HEK293 (cell line): ENCODE measurements at regions not wholly inside any gene's neighbourhood (a gene's known extent, or its start where the extent isn't known, plus 50 kb on each side); places are given as distances from the start of the nearest gene placed in this dataset.

ENCODE experiments used
- CTCF ChIA-PET: fragments of 350-600 bp; formaldehyde crosslinking; extraction: SDS; loops from one replicate; lab custom pipeline; 2021; ENCODE audit warnings: antibody characterized with exemption; lab: Yijun Ruan, JAX
- POLR2A ChIA-PET: fragments of 300-600 bp; formaldehyde crosslinking; extraction: SDS; loops from one replicate; lab custom pipeline; 2020; ENCODE audit warnings: antibody characterized with exemption, inconsistent platforms; lab: Yijun Ruan, JAX
- H3K27ac ChIP-seq: fragments of 200-500 bp; sonication (Bioruptor generic); 2 replicates; pipeline ENCODE4 v1.5.1; 2014; ENCODE audit warnings: low read depth, low read length, control low read depth, inconsistent platforms; ENCODE audit errors: extremely low read depth
- H3K36me3 ChIP-seq, 2 experiments: fragments of 200-500 bp in 1 of 2; sonication (Bioruptor generic) in 1 of 2; 1 replicate in 1 of 2; 2 replicates in 1 of 2; pipeline ENCODE4 v1.5.1; 2014 to 2017; ENCODE audit warnings: inconsistent platforms in 2 of 2, low read length in 2 of 2; ENCODE audit not compliant: control insufficient read depth in 2 of 2, insufficient read depth in 1 of 2
- H3K4me1 ChIP-seq: fragments of 200-500 bp; sonication (Bioruptor generic); 2 replicates; pipeline ENCODE4 v1.5.1; 2014; ENCODE audit warnings: mild to moderate bottlenecking, low read length, inconsistent platforms; ENCODE audit not compliant: control insufficient read depth, insufficient read depth
- H3K4me3 ChIP-seq: 2 replicates; pipeline ENCODE4 v1.5.1; 2011; ENCODE audit warnings: low read depth, mild to moderate bottlenecking, control low read depth, low read length, moderate library complexity
- H3K9me3 ChIP-seq: fragments of 200-500 bp; sonication (Bioruptor generic); 2 replicates; pipeline ENCODE4 v1.5.1; 2014; ENCODE audit warnings: low read depth, low read length, inconsistent platforms; ENCODE audit not compliant: control insufficient read depth, insufficient read depth
- IKZF3 ChIP-seq: fragments of 450-650 bp; IDR thresholded peaks from 2 replicates; pipeline ENCODE4 v1.5.0; 2018; ENCODE audit warnings: missing biosample characterization, mild to moderate bottlenecking, missing genetic modification characterization, moderate library complexity
- KLF10 ChIP-seq: fragments of 450-650 bp; IDR thresholded peaks from 2 replicates; pipeline ENCODE4 v1.5.1; 2018; ENCODE audit warnings: missing biosample characterization, mild to moderate bottlenecking, missing genetic modification characterization
- ZBTB17 ChIP-seq: fragments of 450-650 bp; formaldehyde crosslinking; IDR thresholded peaks from 2 replicates; pipeline ENCODE4 v1.5.1; 2016; ENCODE audit warnings: missing biosample characterization, missing genetic modification characterization
- ZBTB8A ChIP-seq: fragments of 450-650 bp; formaldehyde crosslinking; IDR thresholded peaks from 2 replicates; pipeline ENCODE4 v1.5.1; 2016; ENCODE audit warnings: missing biosample characterization, missing genetic modification characterization
- ZNF16 ChIP-seq: fragments of 450-650 bp; formaldehyde crosslinking; IDR thresholded peaks from 2 replicates; pipeline ENCODE4 v1.5.1; 2016; ENCODE audit warnings: low read depth, missing biosample characterization, missing genetic modification characterization
- ZNF174 ChIP-seq: fragments of 450-650 bp; formaldehyde crosslinking; IDR thresholded peaks from 2 replicates; pipeline ENCODE4 v1.5.0; 2017; ENCODE audit warnings: missing biosample characterization, mild to moderate bottlenecking, missing genetic modification characterization
- ZNF221 ChIP-seq: fragments of 450-650 bp; formaldehyde crosslinking; IDR thresholded peaks from 2 replicates; pipeline ENCODE4 v1.5.1; 2017; ENCODE audit warnings: missing biosample characterization, missing genetic modification characterization, borderline replicate concordance
- ZNF335 ChIP-seq: fragments of 450-650 bp; formaldehyde crosslinking; conservative IDR thresholded peaks from 2 replicates; pipeline ENCODE4 v1.5.1; 2016; ENCODE audit warnings: missing biosample characterization, missing genetic modification characterization
- ZNF701 ChIP-seq: fragments of 450-650 bp; formaldehyde crosslinking; IDR thresholded peaks from 2 replicates; pipeline ENCODE4 v1.5.1; 2016; ENCODE audit warnings: missing biosample characterization, missing genetic modification characterization
- ZNF785 ChIP-seq: fragments of 450-650 bp; formaldehyde crosslinking; IDR thresholded peaks from 2 replicates; pipeline ENCODE4 v1.5.1; 2016; ENCODE audit warnings: missing biosample characterization, missing genetic modification characterization
- TF ChIP-seq, protein P1 (sequence below): fragments of 450-650 bp; formaldehyde crosslinking; IDR thresholded peaks from 2 replicates; pipeline ENCODE4 v1.5.1; 2016; ENCODE audit warnings: missing biosample characterization, missing genetic modification characterization
- TF ChIP-seq, protein P2 (sequence below): fragments of 450-650 bp; formaldehyde crosslinking; IDR thresholded peaks from 2 replicates; pipeline ENCODE4 v1.5.1; 2016; ENCODE audit warnings: missing biosample characterization, missing genetic modification characterization, low read depth
- TF ChIP-seq, protein P3 (sequence below): fragments of 450-650 bp; formaldehyde crosslinking; IDR thresholded peaks from 2 replicates; pipeline ENCODE4; 2016; ENCODE audit warnings: missing biosample characterization, missing genetic modification characterization
- TF ChIP-seq, protein P4 (sequence below): fragments of 450-650 bp; formaldehyde crosslinking; IDR thresholded peaks from 2 replicates; pipeline ENCODE4 v1.5.1; 2016; ENCODE audit warnings: missing biosample characterization, missing genetic modification characterization
- TF ChIP-seq, protein P5 (sequence below): fragments of 450-650 bp; formaldehyde crosslinking; IDR thresholded peaks from 2 replicates; pipeline ENCODE4 v1.5.1; 2016; ENCODE audit warnings: missing biosample characterization, missing genetic modification characterization

DNA sequence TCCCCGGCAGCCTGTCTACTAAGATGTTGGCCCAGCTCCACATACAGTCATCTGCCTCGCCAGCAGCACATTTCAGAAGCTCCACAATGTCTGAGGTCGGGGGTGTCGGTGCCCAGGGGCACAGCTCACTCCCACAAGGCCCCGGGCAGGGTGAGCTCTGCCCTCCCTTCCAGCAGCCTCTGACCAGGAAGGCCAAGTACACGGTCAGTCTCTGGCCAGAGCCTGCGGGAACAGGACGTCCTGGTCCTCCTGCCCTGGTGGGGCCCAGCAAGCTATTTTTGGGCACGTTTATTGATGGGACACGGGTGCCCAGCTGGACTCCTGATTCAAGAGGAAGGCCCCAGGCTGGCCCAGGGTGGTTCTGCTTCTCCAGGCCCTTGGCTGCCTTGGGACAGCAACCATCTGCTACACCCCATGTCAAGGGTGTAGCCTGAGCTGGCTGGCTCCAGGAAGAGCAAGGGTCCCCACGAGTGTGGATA lies 114.9 kb upstream of the PTPN1 start:
- Histone ChIP-seq H3K36me3 (no peaks in the 10 kb centered on the region), H3K9me3 (no peaks in the 10 kb centered on the region), H3K4me1 (no peaks in the 10 kb centered on the region), H3K4me3 (no peak overlapping the region), H3K27ac (no peak overlapping the region)
- TF ChIP-seq ZNF785 (tag by site-specific recombination): no peak
- 0 out of 2 replicates have a peak, but pooled peaks have one; percentile 17 for TF ChIP-seq ZNF335 (tag by site-specific recombination)
- ChIA-PET CTCF (interaction anchor here (0.6 kb wide), 2 partner anchors 38 to 593 kb away, joined by 3 to 4 read pairs; no protein-coding TSS in a partner anchor), POLR2A (interaction anchor here (0.6 kb wide), 1 partner anchor 12 kb away, joined by 3 read pairs; no protein-coding TSS in a partner anchor)

DNA sequence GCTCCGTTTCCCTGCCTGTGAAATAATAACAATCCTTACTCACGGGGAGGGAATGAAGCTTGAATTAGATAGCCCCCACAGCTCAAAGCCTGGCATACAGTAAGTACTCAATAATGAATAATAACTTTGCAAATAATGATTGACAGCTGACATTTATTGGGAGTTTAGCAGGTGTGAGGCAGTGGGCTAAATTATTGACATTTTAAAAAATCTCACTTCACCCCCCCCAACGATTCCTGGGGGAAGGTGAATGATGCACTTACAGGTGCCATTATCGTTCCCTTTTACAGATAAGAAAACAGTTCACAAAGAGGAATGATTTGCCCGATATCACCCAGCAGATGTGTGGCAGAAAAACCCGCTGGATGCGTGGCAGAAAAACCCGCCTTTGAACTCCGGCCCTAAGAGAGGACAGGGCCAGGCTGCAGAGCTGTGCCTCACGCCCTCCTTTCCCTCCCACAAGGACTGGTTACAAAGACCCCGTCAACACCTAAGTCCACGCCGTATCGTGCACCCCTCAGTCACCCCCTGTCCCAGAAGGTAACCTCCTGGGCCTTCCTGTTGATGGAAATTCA lies 114.2 kb upstream of the PTPN1 start:
- no peaks in the 10 kb centered on the region for H3K9me3 ChIP-seq
- TF ChIP-seq ZNF701 (tag by site-specific recombination) (no peak), ZNF221 (tag by site-specific recombination) (no peak), ZNF174 (tag by site-specific recombination) (no peak), ZBTB8A (tag by site-specific recombination) (no peak), IKZF3 (tag by site-specific recombination) (no peak), ZBTB17 (tag by site-specific recombination) (no peak), ZNF16 (tag by site-specific recombination) (no peak), KLF10 (tag by site-specific recombination) (no peak)
- TF ChIP-seq, protein P1, sequence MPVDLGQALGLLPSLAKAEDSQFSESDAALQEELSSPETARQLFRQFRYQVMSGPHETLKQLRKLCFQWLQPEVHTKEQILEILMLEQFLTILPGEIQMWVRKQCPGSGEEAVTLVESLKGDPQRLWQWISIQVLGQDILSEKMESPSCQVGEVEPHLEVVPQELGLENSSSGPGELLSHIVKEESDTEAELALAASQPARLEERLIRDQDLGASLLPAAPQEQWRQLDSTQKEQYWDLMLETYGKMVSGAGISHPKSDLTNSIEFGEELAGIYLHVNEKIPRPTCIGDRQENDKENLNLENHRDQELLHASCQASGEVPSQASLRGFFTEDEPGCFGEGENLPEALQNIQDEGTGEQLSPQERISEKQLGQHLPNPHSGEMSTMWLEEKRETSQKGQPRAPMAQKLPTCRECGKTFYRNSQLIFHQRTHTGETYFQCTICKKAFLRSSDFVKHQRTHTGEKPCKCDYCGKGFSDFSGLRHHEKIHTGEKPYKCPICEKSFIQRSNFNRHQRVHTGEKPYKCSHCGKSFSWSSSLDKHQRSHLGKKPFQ (tag by site-specific recombination): no peak
- TF ChIP-seq, protein P2, sequence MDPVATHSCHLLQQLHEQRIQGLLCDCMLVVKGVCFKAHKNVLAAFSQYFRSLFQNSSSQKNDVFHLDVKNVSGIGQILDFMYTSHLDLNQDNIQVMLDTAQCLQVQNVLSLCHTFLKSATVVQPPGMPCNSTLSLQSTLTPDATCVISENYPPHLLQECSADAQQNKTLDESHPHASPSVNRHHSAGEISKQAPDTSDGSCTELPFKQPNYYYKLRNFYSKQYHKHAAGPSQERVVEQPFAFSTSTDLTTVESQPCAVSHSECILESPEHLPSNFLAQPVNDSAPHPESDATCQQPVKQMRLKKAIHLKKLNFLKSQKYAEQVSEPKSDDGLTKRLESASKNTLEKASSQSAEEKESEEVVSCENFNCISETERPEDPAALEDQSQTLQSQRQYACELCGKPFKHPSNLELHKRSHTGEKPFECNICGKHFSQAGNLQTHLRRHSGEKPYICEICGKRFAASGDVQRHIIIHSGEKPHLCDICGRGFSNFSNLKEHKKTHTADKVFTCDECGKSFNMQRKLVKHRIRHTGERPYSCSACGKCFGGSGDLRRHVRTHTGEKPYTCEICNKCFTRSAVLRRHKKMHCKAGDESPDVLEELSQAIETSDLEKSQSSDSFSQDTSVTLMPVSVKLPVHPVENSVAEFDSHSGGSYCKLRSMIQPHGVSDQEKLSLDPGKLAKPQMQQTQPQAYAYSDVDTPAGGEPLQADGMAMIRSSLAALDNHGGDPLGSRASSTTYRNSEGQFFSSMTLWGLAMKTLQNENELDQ (tag by site-specific recombination): no peak
- TF ChIP-seq, protein P3, sequence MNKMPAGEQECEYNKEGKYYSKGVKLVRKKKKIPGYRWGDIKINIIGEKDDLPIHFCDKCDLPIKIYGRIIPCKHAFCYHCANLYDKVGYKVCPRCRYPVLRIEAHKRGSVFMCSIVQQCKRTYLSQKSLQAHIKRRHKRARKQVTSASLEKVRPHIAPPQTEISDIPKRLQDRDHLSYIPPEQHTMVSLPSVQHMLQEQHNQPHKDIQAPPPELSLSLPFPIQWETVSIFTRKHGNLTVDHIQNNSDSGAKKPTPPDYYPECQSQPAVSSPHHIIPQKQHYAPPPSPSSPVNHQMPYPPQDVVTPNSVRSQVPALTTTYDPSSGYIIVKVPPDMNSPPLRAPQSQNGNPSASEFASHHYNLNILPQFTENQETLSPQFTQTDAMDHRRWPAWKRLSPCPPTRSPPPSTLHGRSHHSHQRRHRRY (tag by site-specific recombination): no peak
- TF ChIP-seq, protein P4, sequence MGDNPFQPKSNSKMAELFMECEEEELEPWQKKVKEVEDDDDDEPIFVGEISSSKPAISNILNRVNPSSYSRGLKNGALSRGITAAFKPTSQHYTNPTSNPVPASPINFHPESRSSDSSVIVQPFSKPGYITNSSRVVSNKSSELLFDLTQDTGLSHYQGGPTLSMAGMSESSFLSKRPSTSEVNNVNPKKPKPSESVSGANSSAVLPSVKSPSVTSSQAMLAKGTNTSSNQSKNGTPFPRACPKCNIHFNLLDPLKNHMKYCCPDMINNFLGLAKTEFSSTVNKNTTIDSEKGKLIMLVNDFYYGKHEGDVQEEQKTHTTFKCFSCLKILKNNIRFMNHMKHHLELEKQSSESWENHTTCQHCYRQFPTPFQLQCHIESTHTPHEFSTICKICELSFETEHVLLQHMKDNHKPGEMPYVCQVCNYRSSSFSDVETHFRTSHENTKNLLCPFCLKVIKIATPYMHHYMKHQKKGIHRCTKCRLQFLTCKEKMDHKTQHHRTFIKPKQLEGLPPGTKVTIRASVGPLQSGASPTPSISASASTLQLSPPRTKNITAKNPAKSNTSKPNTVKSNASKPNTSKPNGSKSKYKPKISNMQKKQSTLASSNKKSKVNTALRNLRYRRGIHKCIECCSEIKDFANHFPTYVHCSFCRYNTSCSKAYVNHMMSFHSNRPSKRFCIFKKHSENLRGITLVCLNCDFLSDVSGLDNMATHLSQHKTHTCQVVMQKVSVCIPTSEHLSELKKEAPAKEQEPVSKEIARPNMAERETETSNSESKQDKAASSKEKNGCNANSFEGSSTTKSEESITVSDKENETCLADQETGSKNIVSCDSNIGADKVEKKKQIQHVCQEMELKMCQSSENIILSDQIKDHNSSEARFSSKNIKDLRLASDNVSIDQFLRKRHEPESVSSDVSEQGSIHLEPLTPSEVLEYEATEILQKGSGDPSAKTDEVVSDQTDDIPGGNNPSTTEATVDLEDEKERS (tag by site-specific recombination): no peak
- TF ChIP-seq, protein P5, sequence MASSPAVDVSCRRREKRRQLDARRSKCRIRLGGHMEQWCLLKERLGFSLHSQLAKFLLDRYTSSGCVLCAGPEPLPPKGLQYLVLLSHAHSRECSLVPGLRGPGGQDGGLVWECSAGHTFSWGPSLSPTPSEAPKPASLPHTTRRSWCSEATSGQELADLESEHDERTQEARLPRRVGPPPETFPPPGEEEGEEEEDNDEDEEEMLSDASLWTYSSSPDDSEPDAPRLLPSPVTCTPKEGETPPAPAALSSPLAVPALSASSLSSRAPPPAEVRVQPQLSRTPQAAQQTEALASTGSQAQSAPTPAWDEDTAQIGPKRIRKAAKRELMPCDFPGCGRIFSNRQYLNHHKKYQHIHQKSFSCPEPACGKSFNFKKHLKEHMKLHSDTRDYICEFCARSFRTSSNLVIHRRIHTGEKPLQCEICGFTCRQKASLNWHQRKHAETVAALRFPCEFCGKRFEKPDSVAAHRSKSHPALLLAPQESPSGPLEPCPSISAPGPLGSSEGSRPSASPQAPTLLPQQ (tag by site-specific recombination): no peak
- ChIA-PET CTCF (interaction anchor here (0.6 kb wide), 2 partner anchors 38 to 594 kb away, joined by 3 to 4 read pairs; no protein-coding TSS in a partner anchor), POLR2A (no interaction called here)
- H3K4me1 ChIP-seq: no peaks in the 10 kb centered on the region
- no peak overlapping the region for H3K27ac ChIP-seq
- no peaks in the 10 kb centered on the region for H3K36me3 ChIP-seq
- H3K4me3 ChIP-seq: no peak overlapping the region
